Left lung (tissue), 4 donors: ENCODE measurements at regions not wholly inside any gene's neighbourhood (a gene's known extent, or its start where the extent isn't known, plus 50 kb on each side); places are given as distances from the start of the nearest gene placed in this dataset.

Experiments used
- ATAC-seq: fragments of 200-7000 bp; cut with Tn5 transposase; one replicate; pipeline ENCODE4 v1.9.1; 2020; ENCODE audit warnings: moderate library complexity
- DNase-seq, 4 donors: peaks; one replicate each; pipeline ENCODE4 v3.0.0-alpha.2; 2013 to 2020
- H3K27ac ChIP-seq, 2 donors: fragments of 200-600 bp; sonication (generic) in 1 of 2; one replicate each; pipeline versions ENCODE4 v1.5.0 to v1.8.0; 2020 to 2021
- H3K27me3 ChIP-seq, 2 donors: fragments of 200-600 bp; sonication (generic) in 1 of 2; one replicate each; pipeline versions ENCODE4 v1.5.0 to v1.8.0; 2020 to 2021
- H3K36me3 ChIP-seq, 2 donors: fragments of 200-600 bp; sonication (generic) in 1 of 2; one replicate each; pipeline versions ENCODE4 v1.5.0 to v1.8.0; 2020 to 2021
- H3K4me1 ChIP-seq, 2 donors: fragments of 200-600 bp; one replicate each; pipeline ENCODE4 v1.8.0; 2021
- H3K4me3 ChIP-seq, 2 donors: fragments of 200-600 bp; sonication (generic) in 1 of 2; one replicate each; pipeline versions ENCODE4 v1.5.0 to v1.8.0; 2020 to 2021; ENCODE audit warnings: mild to moderate bottlenecking in 1 of 2
- H3K9me3 ChIP-seq, 2 donors: fragments of 200-600 bp; sonication (generic) in 1 of 2; one replicate each; pipeline versions ENCODE4 v1.5.0 to v1.8.0; 2020 to 2021
- intact Hi-C, 2 donors: fragments of 100-400 bp; cut with DNase I; formaldehyde crosslinking; loops; one replicate each; pipeline versions ENCODE4 v1.11.2 to v1.14.2; 2022
- TF ChIP-seq, protein P1 (sequence below), 2 donors: fragments of 200-600 bp; sonication (generic) in 1 of 2; IDR thresholded peaks; one replicate each; pipeline versions ENCODE4 v1.5.0 to v1.8.0; 2021; ENCODE audit warnings: antibody characterized with exemption in 2 of 2
- donor health status: DM: no; HTN: yes; CAD: no.
- donor health status: DM: no; HTN: no; CAD: no.

- Histone ChIP-seq H3K9me3 (no peaks in the 10 kb centered on the region), H3K4me3 (no peak overlapping the region), H3K4me1 (no peaks in the 10 kb centered on the region), H3K27me3 (no peaks in the 10 kb centered on the region), H3K27ac (no peak overlapping the region), H3K36me3 (no peaks in the 10 kb centered on the region)
- TF ChIP-seq, protein P1, sequence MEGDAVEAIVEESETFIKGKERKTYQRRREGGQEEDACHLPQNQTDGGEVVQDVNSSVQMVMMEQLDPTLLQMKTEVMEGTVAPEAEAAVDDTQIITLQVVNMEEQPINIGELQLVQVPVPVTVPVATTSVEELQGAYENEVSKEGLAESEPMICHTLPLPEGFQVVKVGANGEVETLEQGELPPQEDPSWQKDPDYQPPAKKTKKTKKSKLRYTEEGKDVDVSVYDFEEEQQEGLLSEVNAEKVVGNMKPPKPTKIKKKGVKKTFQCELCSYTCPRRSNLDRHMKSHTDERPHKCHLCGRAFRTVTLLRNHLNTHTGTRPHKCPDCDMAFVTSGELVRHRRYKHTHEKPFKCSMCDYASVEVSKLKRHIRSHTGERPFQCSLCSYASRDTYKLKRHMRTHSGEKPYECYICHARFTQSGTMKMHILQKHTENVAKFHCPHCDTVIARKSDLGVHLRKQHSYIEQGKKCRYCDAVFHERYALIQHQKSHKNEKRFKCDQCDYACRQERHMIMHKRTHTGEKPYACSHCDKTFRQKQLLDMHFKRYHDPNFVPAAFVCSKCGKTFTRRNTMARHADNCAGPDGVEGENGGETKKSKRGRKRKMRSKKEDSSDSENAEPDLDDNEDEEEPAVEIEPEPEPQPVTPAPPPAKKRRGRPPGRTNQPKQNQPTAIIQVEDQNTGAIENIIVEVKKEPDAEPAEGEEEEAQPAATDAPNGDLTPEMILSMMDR (IDR thresholded peaks at IDR 0.05): no peak
- intact Hi-C loops: no loop called here
- DNase-seq: no peak
- no peak for ATAC-seq
These were observed 100.5 kb upstream of the NRP1 start for GRCh38 chr10:33434933-33435332.

- TF ChIP-seq, protein P1 (IDR thresholded peaks at IDR 0.05): no peak
These were observed 94.2 kb upstream of the NRP1 start for GRCh38 chr10:33428682-33429081.

GRCh38 chr10:33423154-33423529, 88.7 kb upstream of the NRP1 start:
- TF ChIP-seq, protein P1 (IDR thresholded peaks at IDR 0.05): no peak
- intact Hi-C loops: no loop called here
- no peak overlapping the region for H3K4me3 ChIP-seq
- H3K9me3 ChIP-seq: no peaks in the 10 kb centered on the region
- ATAC-seq: peak; percentile 48
- no peaks in the 10 kb centered on the region for H3K36me3 ChIP-seq
- no peaks in the 10 kb centered on the region for H3K27me3 ChIP-seq
- H3K4me1 ChIP-seq: no peaks in the 10 kb centered on the region
- DNase-seq: peak in 2 of 4 donors; percentile 60 to 72
- no peak overlapping the region for H3K27ac ChIP-seq

More at GRCh38 chr10:33428682-33429081, 94.2 kb upstream of the NRP1 start:
- H3K36me3 ChIP-seq: no peaks in the 10 kb centered on the region
- no peaks in the 10 kb centered on the region for H3K9me3 ChIP-seq
- intact Hi-C loops: no loop called here
- H3K4me1 ChIP-seq: no peaks in the 10 kb centered on the region
- ATAC-seq: no peak
- no peak overlapping the region for H3K4me3 ChIP-seq
- no peak overlapping the region for H3K27ac ChIP-seq
- DNase-seq: no peak
- no peaks in the 10 kb centered on the region for H3K27me3 ChIP-seq

DNA sequence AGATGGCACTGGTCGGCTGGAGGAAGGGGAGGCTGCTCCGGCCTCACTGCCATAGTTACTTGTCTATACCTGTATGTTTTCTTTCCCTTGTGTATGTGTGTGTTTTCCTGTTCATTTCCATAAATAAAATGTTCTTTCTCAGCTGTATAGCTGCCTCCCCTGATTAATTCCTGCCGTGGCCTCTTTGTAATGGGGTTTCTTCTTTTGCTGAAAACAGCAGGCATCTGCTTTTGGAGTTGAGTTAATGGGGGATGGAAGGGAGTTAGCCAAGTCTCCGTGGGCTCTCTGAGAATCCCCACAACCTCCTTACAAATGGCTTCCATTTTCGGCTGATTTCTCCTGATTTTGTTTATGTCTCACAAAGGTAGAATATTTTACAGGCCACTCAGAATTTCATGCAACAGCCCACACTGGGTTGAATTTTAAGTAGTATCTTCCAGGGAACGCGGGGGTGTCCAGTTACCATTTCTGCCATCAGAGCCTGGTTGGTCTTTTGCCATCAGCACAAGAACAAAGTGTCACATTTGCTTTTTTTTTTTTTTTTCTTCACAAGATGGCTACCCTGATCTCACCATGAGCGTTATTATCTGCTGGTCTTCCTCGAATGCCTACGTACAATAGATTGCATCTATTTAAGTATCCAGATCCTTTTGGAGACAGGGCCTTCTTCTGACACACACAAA, 88.1 kb upstream of the NRP1 start:
- ATAC-seq (no peak), DNase-seq (no peak)
- no peak overlapping the region for H3K4me3 ChIP-seq
- intact Hi-C loops: no loop called here
- no peaks in the 10 kb centered on the region for H3K27me3 ChIP-seq
- TF ChIP-seq, protein P1 (IDR thresholded peaks at IDR 0.05): no peak
- H3K4me1 ChIP-seq: no peaks in the 10 kb centered on the region
- no peaks in the 10 kb centered on the region for H3K9me3 ChIP-seq
- H3K27ac ChIP-seq: no peak overlapping the region
- no peaks in the 10 kb centered on the region for H3K36me3 ChIP-seq

DNA sequence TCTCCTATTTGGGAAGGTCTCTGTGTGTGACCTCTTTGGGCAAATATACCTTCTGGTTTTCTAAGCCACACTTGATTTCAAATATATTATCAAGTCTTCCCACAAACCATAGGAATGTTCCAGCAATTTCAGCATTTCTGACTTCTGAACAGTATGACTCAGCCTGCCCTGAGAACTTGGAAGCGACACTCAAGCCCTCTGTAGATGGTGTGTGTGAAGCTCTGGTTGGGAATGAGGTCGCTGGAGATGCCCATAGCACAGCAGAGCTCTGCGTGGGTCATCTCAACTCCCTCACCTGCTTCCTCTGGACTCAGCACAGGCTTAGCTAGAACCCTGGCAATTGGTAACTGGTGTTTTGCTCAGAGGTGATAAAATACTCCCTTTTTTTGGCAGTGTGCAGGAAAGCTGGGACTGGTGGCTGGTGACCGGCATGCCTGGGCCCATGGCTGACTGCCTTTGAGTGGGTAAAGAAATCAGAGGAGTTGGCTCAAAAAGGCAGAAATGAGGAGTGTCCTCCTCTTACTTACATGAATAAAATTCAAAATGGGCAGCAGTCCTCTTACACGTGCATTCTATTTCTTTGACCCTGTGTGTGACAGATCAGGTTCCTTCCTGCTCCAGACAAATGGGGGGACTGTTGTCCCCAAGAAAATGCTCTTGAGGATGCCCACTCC, 87.5 kb upstream of the NRP1 start:
- TF ChIP-seq, protein P1 (IDR thresholded peaks at IDR 0.05): no peak
- H3K4me3 ChIP-seq: no peak overlapping the region
- intact Hi-C loops: no loop called here
- H3K27me3 ChIP-seq: no peaks in the 10 kb centered on the region
- peak; percentile 85 for ATAC-seq
- H3K27ac ChIP-seq: no peak overlapping the region
- no peak for DNase-seq
- no peaks in the 10 kb centered on the region for H3K4me1 ChIP-seq
- no peaks in the 10 kb centered on the region for H3K9me3 ChIP-seq
- H3K36me3 ChIP-seq: no peaks in the 10 kb centered on the region
